GM11168 (cell line): ENCODE measurements at regions not wholly inside any gene's neighbourhood (a gene's known extent, or its start where the extent isn't known, plus 50 kb on each side); places are given as distances from the start of the nearest gene placed in this dataset.

Source experiments
- in situ Hi-C: fragments of 300-500 bp; cut with MboI; formaldehyde crosslinking; loops from one replicate; pipeline ENCODE4 v1.12.0; 2022; ENCODE audit warnings: low sequenced_read_pairs; ENCODE audit not compliant: unreplicated experiment

DNA sequence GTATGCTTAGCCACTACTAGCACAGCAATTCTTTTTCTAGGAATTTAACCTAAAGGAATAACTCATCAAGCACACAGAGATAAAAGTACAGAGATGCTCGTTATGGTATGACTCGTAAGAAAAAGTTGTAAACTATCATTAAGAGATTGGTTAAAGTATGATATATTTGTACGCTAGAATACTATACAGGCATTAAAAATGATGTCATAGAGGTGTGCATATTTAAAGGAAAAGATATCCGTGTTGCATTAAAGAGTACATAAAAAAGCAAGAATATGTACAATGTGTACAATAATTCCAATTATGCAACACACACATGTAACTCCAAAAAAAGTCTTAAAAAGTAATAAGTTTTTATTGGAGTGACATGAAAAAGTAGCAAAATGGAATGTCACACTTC, 54.5 kb upstream of the PALM2AKAP2 start:
- in situ Hi-C loops: no loop called here

DNA sequence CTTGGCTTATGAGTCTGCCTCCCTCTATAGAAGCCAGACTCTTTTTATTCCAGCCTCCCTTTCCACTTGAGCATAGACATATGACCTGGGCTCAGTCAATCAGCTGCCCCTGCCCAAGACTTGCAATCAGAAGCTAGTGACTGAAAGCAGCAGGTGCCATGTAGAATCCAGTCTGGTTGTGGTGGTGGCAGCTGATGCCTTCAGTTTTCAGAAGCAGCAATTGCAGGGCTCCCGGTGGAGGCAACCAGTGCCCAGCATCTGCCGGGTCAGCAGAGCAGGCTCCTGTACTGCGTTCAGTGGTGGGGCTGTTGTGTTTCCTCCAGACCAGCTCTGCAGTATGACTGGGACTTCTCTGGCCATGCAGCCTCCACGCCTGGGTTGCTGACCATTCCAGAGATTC, 53.9 kb upstream of the PALM2AKAP2 start:
- in situ Hi-C loops: no loop called here

DNA sequence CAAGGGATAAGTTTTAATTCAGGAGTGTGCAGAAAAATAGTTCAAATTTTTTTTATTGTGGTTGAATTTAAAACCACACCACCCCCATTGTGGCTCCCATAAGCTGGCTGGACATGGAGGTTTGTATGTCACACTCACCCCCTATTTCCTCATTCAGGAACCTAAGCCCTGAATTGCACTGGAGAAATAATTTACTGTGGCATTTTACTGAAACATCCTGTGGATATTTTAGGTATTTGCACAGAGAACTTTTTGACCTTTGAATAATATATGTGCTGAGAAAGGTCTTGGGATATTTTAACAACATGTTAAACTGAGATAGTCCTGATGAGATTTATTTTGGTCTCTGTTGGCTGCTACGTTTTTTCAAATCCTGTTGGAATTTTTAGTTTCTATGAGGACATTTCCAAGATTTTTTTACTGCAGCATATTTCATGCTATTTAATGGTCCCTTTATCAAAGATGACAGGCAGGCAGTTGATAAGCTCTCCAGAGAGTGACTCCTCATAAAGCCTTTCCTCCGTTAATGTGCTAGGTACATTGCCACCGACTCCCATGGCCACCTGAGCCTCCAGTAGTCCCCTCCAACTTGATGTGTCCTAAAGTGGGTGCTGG, 51.2 kb upstream of the PALM2AKAP2 start:
- in situ Hi-C loops: no loop called here

DNA sequence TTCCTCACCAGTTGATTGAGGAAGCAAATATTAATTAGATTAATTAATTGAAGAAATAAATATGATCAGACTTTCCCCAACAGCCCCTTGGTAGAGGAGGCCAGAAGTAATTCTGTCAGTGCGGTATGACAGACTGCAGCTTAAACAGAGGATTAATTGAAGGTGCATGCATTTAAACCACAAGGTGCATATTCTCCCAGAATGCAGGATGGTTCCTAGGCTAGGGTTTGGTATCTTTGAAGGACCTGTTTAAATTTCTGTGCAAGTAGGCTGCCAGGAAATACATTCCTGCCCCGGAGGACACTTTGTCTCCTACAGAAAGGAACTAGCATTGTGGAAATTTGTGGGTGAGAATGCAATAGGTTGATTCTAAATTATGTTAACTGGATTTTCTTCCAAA, 50.5 kb upstream of the PALM2AKAP2 start:
- in situ Hi-C loops: no loop called here
